HEK293 (cell line): ENCODE measurements at regions not wholly inside any gene's neighbourhood (a gene's known extent, or its start where the extent isn't known, plus 50 kb on each side); places are given as distances from the start of the nearest gene placed in this dataset.

Source experiments
- CTCF ChIA-PET: fragments of 350-600 bp; formaldehyde crosslinking; extraction: SDS; loops from one replicate; lab custom pipeline; 2021; ENCODE audit warnings: antibody characterized with exemption; lab: Yijun Ruan, JAX
- POLR2A ChIA-PET: fragments of 300-600 bp; formaldehyde crosslinking; extraction: SDS; loops from one replicate; lab custom pipeline; 2020; ENCODE audit warnings: antibody characterized with exemption, inconsistent platforms; lab: Yijun Ruan, JAX
- H3K27ac ChIP-seq: fragments of 200-500 bp; sonication (Bioruptor generic); 2 replicates; pipeline ENCODE4 v1.5.1; 2014; ENCODE audit warnings: low read depth, low read length, control low read depth, inconsistent platforms; ENCODE audit errors: extremely low read depth
- H3K36me3 ChIP-seq, 2 experiments: fragments of 200-500 bp in 1 of 2; sonication (Bioruptor generic) in 1 of 2; 1 replicate in 1 of 2; 2 replicates in 1 of 2; pipeline ENCODE4 v1.5.1; 2014 to 2017; ENCODE audit warnings: inconsistent platforms in 2 of 2, low read length in 2 of 2; ENCODE audit not compliant: control insufficient read depth in 2 of 2, insufficient read depth in 1 of 2
- H3K4me1 ChIP-seq: fragments of 200-500 bp; sonication (Bioruptor generic); 2 replicates; pipeline ENCODE4 v1.5.1; 2014; ENCODE audit warnings: mild to moderate bottlenecking, low read length, inconsistent platforms; ENCODE audit not compliant: control insufficient read depth, insufficient read depth
- H3K4me3 ChIP-seq: 2 replicates; pipeline ENCODE4 v1.5.1; 2011; ENCODE audit warnings: low read depth, mild to moderate bottlenecking, control low read depth, low read length, moderate library complexity
- H3K9me3 ChIP-seq: fragments of 200-500 bp; sonication (Bioruptor generic); 2 replicates; pipeline ENCODE4 v1.5.1; 2014; ENCODE audit warnings: low read depth, low read length, inconsistent platforms; ENCODE audit not compliant: control insufficient read depth, insufficient read depth
- WT1 ChIP-seq: fragments of 450-650 bp; formaldehyde crosslinking; IDR thresholded peaks from 2 replicates; pipeline ENCODE4 v1.5.1; 2016; ENCODE audit warnings: missing biosample characterization, missing genetic modification characterization
- ZNF23 ChIP-seq: fragments of 450-650 bp; formaldehyde crosslinking; IDR thresholded peaks from 2 replicates; pipeline ENCODE4 v1.5.1; 2016; ENCODE audit warnings: missing biosample characterization, missing genetic modification characterization, borderline replicate concordance
- ZNF274 ChIP-seq, 2 experiments: fragments of 200-500 bp in 1 of 2; fragments of 450-650 bp in 1 of 2; sonication (Bioruptor generic) in 1 of 2; formaldehyde crosslinking in 1 of 2; IDR thresholded peaks; 2 replicates each; pipeline versions ENCODE4 v1.5.1 to v1.6.1; 2014 to 2016; ENCODE audit warnings: borderline replicate concordance in 1 of 2, inconsistent platforms in 1 of 2, low read length in 1 of 2, missing biosample characterization in 1 of 2, missing genetic modification characterization in 1 of 2
- ZNF324 ChIP-seq: fragments of 450-650 bp; formaldehyde crosslinking; IDR thresholded peaks from 2 replicates; pipeline ENCODE4 v1.5.1; 2016; ENCODE audit warnings: missing biosample characterization, missing genetic modification characterization
- ZNF341 ChIP-seq: fragments of 450-650 bp; formaldehyde crosslinking; IDR thresholded peaks from 2 replicates; pipeline ENCODE4; 2016; ENCODE audit warnings: low read depth, missing biosample characterization, missing genetic modification characterization
- ZNF629 ChIP-seq: fragments of 450-650 bp; formaldehyde crosslinking; IDR thresholded peaks from 2 replicates; pipeline ENCODE4 v1.5.1; 2017; ENCODE audit warnings: missing biosample characterization, missing genetic modification characterization
- ZNF664 ChIP-seq: fragments of 450-650 bp; formaldehyde crosslinking; IDR thresholded peaks from 2 replicates; pipeline ENCODE4 v1.5.1; 2016; ENCODE audit warnings: missing biosample characterization, missing genetic modification characterization
- ZNF707 ChIP-seq: fragments of 450-650 bp; formaldehyde crosslinking; IDR thresholded peaks from 2 replicates; pipeline ENCODE4 v1.5.1; 2016; ENCODE audit warnings: missing biosample characterization, missing genetic modification characterization
- ZNF76 ChIP-seq: fragments of 450-650 bp; formaldehyde crosslinking; IDR thresholded peaks from 2 replicates; pipeline ENCODE4; 2016; ENCODE audit warnings: low read depth, missing biosample characterization, missing genetic modification characterization, borderline replicate concordance
- TF ChIP-seq, protein P1 (sequence below): fragments of 450-650 bp; formaldehyde crosslinking; IDR thresholded peaks from 2 replicates; pipeline ENCODE4 v1.5.1; 2016; ENCODE audit warnings: missing biosample characterization, missing genetic modification characterization
- TF ChIP-seq, protein P2 (sequence below): sonication (generic); formaldehyde crosslinking; IDR thresholded peaks from 2 replicates; pipeline ENCODE4 v1.8.1; 2022; ENCODE audit warnings: mild to moderate bottlenecking, moderate library complexity, missing genetic modification reagents
- TF ChIP-seq, protein P3 (sequence below): fragments of 450-650 bp; formaldehyde crosslinking; IDR thresholded peaks from 2 replicates; pipeline ENCODE4 v1.5.1; 2016; ENCODE audit warnings: missing biosample characterization, missing genetic modification characterization
- TF ChIP-seq, protein P4 (sequence below): fragments of 450-650 bp; formaldehyde crosslinking; IDR thresholded peaks from 2 replicates; pipeline ENCODE4 v1.5.1; 2016; ENCODE audit warnings: missing biosample characterization, missing genetic modification characterization, low read depth
- TF ChIP-seq, protein P5 (sequence below): fragments of 450-650 bp; formaldehyde crosslinking; IDR thresholded peaks from 2 replicates; pipeline ENCODE4 v1.5.1; 2016; ENCODE audit warnings: missing biosample characterization, missing genetic modification characterization

DNA sequence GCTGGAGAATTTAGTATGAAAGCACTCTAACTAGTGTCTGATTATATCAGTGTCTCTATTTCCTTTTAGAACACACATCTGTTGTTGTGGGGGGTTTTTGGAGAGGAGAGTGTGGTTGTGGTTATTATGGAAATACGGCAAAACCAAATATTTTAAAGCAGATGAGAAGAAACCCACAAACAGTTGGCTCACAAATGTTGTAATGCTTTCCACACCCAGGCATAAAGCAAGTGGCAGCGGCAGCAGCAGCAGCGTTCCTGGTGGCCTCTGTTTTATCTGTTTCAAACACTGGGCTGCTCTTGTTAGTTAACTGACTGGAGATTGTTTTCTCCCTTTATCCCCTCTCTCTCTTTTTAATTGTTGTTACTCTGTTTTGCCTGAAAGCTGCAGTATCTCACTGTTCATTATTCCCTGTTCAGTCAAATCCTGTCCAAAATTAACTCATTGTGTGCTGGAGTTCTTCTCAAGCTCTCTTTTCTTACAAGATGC is 1045.5 kb upstream of the NR2F2 start:
- Histone ChIP-seq H3K36me3 (no peaks in the 10 kb centered on the region), H3K4me1 (no peaks in the 10 kb centered on the region), H3K9me3 (no peaks in the 10 kb centered on the region), H3K27ac (no peak overlapping the region), H3K4me3 (no peak overlapping the region)
- TF ChIP-seq, protein P1, sequence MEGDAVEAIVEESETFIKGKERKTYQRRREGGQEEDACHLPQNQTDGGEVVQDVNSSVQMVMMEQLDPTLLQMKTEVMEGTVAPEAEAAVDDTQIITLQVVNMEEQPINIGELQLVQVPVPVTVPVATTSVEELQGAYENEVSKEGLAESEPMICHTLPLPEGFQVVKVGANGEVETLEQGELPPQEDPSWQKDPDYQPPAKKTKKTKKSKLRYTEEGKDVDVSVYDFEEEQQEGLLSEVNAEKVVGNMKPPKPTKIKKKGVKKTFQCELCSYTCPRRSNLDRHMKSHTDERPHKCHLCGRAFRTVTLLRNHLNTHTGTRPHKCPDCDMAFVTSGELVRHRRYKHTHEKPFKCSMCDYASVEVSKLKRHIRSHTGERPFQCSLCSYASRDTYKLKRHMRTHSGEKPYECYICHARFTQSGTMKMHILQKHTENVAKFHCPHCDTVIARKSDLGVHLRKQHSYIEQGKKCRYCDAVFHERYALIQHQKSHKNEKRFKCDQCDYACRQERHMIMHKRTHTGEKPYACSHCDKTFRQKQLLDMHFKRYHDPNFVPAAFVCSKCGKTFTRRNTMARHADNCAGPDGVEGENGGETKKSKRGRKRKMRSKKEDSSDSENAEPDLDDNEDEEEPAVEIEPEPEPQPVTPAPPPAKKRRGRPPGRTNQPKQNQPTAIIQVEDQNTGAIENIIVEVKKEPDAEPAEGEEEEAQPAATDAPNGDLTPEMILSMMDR (tag by site-specific recombination): peak; percentile 16; the same call in 1 of the 2 replicates
- TF ChIP-seq ZNF629: no peak
- CTCF ChIA-PET: interaction anchor here (1.0 to 7.2 kb wide), 4 partner anchors 7 to 872 kb away, joined by 3 to 44 read pairs (median 6); no protein-coding TSS in a partner anchor
- POLR2A ChIA-PET: no interaction called here

DNA sequence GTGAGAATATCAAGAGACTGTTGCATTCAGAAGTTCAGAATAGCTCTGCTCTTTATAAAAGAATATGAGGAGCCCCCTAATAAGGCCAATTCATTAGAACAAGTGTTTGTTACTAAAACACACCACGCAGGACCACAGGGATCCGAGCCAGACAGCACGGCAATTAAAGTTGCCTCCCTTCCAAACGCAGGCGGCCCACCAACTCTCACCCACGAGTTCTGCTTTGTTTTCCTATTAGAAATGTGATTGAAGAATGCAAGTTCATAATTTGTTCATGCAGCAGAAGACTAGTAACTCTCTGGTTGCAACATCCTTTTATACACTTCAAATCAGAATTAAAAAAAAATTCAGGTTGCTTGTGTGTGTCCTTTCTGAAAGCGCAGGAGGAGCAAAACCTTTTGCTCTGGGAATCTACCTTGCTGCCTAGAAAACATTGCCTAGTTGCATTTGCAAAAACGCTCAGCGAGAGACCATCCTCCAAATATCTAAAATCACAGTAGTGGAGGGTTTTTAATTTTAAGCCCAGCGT is 1044.1 kb upstream of the NR2F2 start:
- no peak overlapping the region for H3K27ac ChIP-seq
- ChIA-PET CTCF (interaction anchor here (0.7 to 1.6 kb wide), 3 partner anchors 11 to 873 kb away, joined by 4 read pairs; no protein-coding TSS in a partner anchor), POLR2A (no interaction called here)
- TF ChIP-seq, protein P2, sequence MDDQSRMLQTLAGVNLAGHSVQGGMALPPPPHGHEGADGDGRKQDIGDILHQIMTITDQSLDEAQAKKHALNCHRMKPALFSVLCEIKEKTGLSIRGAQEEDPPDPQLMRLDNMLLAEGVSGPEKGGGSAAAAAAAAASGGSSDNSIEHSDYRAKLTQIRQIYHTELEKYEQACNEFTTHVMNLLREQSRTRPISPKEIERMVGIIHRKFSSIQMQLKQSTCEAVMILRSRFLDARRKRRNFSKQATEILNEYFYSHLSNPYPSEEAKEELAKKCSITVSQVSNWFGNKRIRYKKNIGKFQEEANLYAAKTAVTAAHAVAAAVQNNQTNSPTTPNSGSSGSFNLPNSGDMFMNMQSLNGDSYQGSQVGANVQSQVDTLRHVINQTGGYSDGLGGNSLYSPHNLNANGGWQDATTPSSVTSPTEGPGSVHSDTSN (CRISPR knock-in tag): no peak
- TF ChIP-seq ZNF707: no peak
- TF ChIP-seq, protein P3, sequence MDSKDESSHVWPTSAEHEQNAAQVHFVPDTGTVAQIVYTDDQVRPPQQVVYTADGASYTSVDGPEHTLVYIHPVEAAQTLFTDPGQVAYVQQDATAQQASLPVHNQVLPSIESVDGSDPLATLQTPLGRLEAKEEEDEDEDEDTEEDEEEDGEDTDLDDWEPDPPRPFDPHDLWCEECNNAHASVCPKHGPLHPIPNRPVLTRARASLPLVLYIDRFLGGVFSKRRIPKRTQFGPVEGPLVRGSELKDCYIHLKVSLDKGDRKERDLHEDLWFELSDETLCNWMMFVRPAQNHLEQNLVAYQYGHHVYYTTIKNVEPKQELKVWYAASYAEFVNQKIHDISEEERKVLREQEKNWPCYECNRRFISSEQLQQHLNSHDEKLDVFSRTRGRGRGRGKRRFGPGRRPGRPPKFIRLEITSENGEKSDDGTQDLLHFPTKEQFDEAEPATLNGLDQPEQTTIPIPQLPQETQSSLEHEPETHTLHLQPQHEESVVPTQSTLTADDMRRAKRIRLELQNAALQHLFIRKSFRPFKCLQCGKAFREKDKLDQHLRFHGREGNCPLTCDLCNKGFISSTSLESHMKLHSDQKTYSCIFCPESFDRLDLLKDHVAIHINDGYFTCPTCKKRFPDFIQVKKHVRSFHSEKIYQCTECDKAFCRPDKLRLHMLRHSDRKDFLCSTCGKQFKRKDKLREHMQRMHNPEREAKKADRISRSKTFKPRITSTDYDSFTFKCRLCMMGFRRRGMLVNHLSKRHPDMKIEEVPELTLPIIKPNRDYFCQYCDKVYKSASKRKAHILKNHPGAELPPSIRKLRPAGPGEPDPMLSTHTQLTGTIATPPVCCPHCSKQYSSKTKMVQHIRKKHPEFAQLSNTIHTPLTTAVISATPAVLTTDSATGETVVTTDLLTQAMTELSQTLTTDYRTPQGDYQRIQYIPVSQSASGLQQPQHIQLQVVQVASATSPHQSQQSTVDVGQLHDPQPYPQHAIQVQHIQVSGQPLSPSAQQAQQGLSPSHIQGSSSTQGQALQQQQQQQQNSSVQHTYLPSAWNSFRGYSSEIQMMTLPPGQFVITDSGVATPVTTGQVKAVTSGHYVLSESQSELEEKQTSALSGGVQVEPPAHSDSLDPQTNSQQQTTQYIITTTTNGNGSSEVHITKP: no peak
- no peak for TF ChIP-seq ZNF664
- no peak for TF ChIP-seq ZNF274 (IDR thresholded peaks at IDR 0.05; ENCODE audit: low read length)
- TF ChIP-seq ZNF274 (tag by site-specific recombination; IDR thresholded peaks at IDR 0.05; ENCODE audit: borderline replicate concordance): no peak
- TF ChIP-seq WT1: no peak
- TF ChIP-seq ZNF23 (tag by site-specific recombination): no peak
- TF ChIP-seq, protein P4, sequence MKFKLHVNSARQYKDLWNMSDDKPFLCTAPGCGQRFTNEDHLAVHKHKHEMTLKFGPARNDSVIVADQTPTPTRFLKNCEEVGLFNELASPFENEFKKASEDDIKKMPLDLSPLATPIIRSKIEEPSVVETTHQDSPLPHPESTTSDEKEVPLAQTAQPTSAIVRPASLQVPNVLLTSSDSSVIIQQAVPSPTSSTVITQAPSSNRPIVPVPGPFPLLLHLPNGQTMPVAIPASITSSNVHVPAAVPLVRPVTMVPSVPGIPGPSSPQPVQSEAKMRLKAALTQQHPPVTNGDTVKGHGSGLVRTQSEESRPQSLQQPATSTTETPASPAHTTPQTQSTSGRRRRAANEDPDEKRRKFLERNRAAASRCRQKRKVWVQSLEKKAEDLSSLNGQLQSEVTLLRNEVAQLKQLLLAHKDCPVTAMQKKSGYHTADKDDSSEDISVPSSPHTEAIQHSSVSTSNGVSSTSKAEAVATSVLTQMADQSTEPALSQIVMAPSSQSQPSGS (tag by site-specific recombination): no peak
- TF ChIP-seq ZNF341 (tag by site-specific recombination): no peak
- TF ChIP-seq ZNF324: no peak
- no peak for TF ChIP-seq ZNF76 (tag by site-specific recombination)
- TF ChIP-seq, protein P5, sequence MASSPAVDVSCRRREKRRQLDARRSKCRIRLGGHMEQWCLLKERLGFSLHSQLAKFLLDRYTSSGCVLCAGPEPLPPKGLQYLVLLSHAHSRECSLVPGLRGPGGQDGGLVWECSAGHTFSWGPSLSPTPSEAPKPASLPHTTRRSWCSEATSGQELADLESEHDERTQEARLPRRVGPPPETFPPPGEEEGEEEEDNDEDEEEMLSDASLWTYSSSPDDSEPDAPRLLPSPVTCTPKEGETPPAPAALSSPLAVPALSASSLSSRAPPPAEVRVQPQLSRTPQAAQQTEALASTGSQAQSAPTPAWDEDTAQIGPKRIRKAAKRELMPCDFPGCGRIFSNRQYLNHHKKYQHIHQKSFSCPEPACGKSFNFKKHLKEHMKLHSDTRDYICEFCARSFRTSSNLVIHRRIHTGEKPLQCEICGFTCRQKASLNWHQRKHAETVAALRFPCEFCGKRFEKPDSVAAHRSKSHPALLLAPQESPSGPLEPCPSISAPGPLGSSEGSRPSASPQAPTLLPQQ (tag by site-specific recombination): no peak
- no peaks in the 10 kb centered on the region for H3K4me1 ChIP-seq
- H3K36me3 ChIP-seq: no peaks in the 10 kb centered on the region
- H3K4me3 ChIP-seq: no peak overlapping the region
- no peaks in the 10 kb centered on the region for H3K9me3 ChIP-seq
